ENCODE measurements at regions not wholly inside any gene's neighbourhood (a gene's known extent, or its start where the extent isn't known, plus 50 kb on each side); places are given as distances from the start of the nearest gene placed in this dataset.

DNA sequence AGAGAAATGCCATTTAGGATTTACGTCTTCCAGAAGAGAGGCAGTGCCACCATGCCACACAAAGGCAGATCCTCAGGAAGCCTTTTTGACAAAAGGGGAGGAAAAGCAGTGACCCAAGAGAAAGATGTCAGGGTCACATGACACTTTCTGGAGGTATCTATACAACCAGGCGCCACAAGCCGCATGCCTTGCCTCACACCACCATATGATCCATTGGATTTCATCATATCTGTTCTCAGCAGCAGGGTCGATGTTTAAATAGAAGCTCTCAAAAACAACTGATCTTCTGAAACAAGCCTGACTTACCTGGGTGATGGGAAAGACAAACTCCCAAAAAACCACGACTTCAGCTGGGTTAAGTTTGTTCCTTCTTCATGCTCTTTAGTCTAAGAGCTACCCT, 52.5 kb upstream of the UNC5B start:
- no peak for DNase-seq

DNA sequence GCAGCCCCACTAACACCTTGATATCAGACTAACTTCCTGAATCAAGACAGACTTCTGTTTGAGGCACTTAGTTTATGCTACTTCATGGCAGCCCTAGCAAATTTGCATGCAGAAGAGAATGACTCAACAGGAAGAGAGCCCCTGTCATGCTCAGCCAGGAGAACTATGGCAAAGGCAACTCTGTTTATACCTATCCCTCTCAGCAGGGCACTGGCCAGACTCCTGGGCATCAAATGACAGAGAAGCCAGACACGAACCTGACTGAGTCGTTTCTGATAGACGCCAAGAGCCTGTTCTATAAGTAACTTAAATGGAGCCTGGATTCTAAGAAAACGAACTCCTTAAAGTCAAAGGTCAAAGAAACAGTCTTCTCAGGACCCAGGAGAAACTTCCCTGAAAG, 50.9 kb upstream of the UNC5B start:
- DNase-seq, result no peak

Data from stimulated activated CD4-positive, alpha-beta T cell treated with anti-CD3 and anti-CD28 coated beads, Interleukin-4, amount 100 ng/mL, for 24 hours (primary cell).